Posterior vena cava (tissue), 2 donors: ENCODE measurements at regions not wholly inside any gene's neighbourhood (a gene's known extent, or its start where the extent isn't known, plus 50 kb on each side); places are given as distances from the start of the nearest gene placed in this dataset.

Experiments used
- DNase-seq: peaks from one replicate; pipeline ENCODE4 v3.0.0-alpha.2; 2020; ENCODE audit warnings: low spot score
- intact Hi-C, 2 donors: fragments of 100-400 bp; cut with DNase I; formaldehyde crosslinking; loops; one replicate each; pipeline versions ENCODE4 v1.14.1 to v1.14.2; 2022 to 2023
- donor health status: DM: yes; HTN: yes; CAD: no.
- donor health status: DM: yes; HTN: yes; CAD: no.

DNA sequence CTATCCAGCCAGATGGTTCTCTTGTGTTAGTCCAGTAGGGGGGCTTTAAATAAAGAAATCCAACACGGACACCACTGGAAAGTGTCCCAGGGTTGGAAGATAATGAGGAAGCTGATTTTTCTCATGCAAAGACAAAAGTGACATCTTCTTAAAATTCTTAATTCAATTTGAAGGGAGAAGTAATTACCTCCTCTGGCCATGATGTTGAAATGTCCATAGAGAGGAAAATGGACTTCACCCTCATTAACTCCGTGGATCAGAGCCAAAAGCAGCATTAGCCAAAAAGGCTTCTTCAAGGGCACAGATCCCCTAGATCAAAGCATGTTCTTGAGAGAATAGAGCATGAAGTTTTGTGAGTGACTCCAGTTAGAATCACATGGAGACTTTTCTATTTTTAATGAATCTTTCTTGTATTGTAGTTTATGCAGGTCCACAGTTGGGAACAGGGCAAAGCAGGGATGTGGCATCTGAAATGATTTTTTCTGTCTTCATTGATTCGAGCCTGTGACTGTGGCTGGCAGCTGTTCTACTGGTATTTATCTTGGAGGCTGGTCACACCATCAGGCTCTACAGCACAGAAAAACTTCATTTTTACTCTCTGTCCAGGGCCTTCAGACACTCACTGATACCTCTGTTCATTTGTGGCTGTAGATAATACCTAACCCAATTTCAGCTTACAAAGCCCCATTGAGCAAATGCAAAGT is 1002.5 kb downstream of the AACS start:
- intact Hi-C loops: no loop called here
- no peak for DNase-seq

DNA sequence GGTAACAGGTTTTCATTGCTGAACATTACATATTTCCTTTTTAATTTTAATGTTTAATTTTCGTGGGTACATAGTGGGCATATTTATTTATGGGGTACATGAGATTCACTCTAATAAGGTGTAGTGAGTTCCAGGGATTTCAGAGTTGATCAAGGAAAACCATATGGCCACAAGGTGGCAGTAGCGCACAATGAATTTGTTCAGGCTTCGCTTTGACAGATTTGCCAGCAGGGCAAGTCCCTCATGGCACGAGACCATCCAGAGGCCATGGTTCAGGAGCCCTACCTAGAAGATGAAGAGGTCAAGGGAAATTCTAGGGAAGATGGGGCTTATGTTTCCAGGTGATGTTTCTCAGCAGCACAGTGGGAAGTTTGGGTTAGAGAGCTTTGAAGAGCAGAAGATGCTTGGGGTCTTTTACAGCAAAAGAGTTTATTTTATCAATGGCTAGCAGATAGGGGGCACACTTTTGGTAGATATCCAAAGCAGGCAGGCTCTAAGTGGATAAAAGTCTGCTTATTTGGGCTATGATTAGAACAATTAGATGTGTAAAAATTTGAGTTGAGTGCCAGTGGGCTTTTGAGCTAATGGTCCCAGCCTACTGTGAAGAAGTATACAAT is 1004.4 kb downstream of the AACS start:
- no peak for DNase-seq
- intact Hi-C loops: loop anchor here in 1 of 2 donors (10.0 kb wide), 1 partner anchor 775 kb away; no protein-coding TSS in a partner anchor

DNA sequence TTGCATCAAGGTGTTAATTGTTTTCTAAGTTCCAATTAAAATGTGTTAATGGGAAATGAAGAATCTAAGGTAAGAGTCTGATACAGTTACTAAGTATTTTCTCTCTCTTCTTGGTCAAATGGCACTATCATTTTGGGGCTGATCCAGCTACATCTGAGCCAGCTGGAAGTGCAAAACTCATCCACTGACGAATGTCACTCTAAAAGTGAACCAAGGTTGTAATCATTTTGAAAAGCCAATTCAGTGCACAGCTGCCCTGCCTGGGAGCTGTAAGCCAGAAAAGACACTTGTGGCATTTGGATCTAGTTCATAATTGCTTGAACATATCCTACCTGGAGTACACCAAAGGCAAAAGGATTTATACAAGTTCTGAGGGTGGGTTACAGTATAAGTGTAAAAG is 1011.3 kb downstream of the AACS start:
- DNase-seq: no peak
- intact Hi-C loops: loop anchor here in 1 of 2 donors (10.0 kb wide), 1 partner anchor 768 kb away; no protein-coding TSS in a partner anchor

DNA sequence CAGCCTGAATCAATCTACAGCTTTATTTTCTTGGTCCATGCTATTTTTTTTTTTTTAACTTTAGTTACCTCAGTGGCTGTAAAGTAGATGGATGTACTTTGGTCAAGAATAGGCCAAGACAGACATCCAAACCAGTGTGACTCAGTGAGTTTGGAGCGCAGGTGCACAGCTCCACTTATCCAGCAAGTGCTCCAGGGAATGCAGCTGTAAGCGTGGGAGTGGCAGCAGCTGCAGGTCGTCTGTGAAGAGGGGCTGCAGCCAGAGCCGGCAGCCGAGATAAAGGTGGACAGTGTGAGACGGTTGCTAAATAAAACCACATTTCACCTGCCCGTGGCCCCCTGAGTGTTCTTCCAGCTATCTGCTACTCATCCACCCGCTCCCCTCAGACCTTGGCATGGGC is 1018.7 kb downstream of the AACS start:
- intact Hi-C loops: no loop called here
- no peak for DNase-seq

DNA sequence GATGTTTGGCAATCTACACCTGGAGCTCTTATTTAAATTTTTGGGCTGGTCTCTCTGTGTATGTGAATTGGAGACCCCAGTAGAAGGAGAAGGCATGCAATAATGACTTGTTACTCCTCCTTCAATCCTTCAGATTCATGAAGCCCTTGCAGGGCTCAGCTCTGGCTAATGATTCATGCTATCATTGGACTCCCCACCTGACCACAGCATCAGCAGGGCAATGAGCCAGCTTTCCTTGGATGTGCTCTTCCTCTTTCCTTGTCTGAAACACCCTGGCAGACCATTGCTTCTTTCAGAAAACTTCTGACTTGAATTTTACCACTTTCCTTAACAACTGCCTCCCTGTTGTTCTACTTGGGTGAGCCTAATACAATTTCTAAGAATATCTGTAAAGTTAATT is 1019.2 kb downstream of the AACS start:
- DNase-seq: no peak
- intact Hi-C loops: no loop called here

DNA sequence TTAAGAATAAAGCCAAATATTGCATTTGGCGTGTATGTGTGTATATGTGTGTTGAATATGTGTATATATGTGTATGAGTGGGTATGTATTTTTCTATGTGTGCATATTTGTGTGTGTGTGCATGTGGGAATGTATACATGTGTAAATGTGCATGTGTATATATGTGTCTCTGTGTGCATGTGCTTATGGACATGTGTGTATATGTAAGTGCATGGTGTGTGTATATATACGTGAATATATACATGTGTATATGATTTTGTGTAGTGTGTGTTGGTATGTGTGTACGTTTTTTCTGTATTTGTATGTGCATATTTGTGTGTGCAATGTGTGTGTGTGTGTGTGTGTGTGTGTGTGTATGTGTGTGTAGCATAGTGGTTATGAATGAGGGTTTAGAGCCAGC is 1021.0 kb downstream of the AACS start:
- intact Hi-C loops: no loop called here
- no peak for DNase-seq

DNA sequence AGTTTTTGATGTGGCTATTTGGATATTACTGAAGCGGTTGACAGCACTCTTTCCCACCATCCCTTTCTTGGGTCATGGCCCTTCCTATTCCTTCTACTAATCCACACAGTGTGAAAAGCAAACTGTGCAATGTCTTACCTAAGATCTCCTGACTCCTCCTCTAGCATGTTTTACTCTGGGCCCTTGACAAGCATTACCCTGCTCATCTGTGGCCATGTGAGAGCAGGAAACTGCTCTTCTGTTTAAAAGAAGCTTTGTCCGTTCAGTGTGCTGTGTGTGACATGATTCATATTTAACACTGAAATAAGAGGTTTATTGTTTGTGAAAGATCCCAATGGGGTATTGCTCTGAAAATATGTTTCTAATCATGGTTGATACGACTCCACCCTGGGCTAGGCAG is 1022.5 kb downstream of the AACS start:
- no peak for DNase-seq
- intact Hi-C loops: no loop called here

DNA sequence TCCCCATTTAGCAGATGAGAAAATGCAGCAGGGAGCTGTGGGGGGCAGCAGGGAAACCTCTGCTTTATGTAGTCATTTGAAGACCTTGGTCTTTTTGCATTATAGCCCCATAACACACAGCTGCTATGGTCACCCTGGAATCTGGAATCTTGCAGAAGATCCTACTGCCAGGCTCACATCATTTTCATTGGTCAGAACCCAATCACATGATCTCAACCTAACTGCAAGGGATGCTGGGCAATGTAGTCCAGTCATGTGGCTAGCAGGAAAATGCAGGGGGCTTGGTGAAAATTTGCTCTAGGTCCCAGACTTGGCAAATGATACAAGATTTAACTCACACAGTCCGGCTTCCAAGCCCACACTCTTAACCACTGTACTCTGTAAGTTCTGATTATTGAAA is 1028.7 kb downstream of the AACS start:
- no peak for DNase-seq
- intact Hi-C loops: no loop called here

DNA sequence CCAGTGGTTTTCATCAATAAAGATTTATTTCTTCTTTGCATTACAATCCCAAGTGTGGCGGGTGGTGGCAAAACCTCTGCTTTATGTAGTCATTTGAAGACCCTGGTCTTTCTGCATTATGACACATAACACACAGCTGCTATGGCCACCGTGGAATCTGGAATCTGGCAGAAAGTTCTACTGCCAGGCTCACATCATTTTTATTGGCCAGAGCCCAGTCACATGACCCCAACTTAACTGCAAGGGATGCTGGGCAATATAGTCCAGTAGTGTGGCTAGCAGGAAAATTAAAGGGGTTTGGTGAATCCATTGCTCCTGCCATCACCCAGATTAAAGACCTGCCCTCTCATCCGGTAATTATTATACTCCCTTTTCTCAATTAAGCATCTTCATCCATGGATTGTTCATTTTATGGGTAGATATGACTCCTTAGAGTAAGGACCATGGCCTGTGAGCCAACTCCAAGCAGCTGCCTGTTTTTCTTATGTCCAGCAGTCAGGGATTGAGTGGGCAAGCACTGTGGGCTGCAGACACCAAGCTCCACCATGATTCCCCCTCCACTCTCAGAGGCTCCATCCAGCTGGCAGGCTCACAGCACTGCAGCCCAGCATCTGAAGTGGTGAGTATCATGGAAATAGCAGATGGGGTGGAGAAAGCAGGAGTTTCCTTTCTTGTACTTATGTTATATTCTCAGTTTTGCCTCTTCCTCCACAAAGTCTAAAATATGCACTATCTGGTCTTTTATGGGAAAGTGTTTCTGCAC is 1030.7 kb downstream of the AACS start:
- no peak for DNase-seq
- intact Hi-C loops: no loop called here

DNA sequence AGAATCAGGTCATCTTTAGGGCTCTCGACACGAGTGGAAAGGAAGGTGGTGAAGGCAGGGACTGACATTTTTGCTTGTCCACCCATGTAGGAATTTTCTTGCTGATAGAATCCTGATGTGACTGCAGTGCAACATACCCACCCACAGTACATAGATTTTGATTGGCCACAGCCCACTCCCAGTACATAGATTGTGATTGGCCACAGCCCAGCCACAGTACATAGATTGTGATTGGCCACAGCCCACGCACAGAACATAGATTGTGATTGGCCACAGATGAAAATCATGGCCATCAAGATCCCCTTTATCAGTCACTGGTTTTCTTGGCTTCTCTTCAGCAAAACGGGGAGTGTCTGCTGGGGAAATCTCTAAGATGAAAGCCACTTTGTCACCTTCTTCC is 1041.5 kb downstream of the AACS start:
- intact Hi-C loops: no loop called here
- no peak for DNase-seq

DNA sequence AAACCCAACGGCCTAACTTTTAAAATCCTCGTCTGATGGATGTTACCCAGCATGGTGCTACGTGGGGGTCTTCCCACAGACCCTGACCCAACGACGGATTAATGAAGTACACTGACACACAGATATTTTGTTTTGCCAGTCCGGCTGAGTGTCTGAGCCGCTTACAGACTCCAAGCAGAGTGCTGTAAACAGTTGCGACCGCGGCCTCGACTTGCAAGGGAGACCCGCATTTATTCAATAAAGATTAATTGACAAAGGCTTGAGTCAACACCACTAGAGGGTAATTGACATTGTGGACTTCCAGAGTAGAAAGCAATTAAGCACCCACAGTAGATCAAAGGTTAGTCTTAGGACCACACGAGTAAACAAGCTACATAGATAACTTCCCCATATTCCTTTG is 1042.4 kb downstream of the AACS start:
- DNase-seq: no peak
- intact Hi-C loops: no loop called here

DNA sequence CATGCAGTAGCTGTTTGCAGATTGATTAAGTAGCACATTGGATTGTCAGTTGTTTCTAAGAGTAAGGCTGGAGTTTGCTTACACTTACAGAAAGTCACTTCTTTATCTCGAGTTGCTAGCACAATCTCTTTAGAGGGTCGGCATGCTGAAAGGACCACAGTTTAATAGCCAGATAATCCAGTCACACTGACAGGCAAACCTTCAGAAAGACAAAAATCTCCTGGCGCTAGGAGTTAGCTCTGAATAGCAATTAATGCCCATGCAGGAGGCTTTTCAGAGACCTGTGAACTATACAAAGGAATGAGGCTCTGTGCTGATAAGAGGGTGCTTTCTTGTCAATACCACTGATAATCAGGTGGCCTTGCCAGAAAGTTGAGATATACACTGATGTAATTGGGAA is 1043.0 kb downstream of the AACS start:
- intact Hi-C loops: no loop called here

DNA sequence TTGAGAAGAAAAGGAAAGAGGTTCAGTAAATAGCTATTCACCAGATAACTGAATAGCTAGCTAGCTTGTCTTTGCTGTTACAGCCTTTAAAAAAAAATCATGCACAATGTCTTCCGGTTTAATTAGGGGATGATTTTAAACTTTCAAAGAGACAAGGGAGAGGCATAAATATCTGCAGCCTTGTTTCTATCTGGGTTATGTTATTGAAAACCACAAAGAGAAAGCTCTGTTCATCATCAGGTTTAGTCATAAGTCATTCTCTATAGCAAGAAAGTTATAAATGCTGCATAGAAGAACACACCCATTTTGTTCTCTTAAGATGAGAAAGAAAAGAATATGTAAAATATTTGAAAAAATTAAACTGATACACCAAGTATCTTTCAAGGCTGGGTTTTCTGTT is 1046.9 kb downstream of the AACS start:
- DNase-seq: no peak
- intact Hi-C loops: no loop called here

More for the DNA sequence above, 1043.0 kb downstream of the AACS start:
- DNase-seq: no peak

DNA sequence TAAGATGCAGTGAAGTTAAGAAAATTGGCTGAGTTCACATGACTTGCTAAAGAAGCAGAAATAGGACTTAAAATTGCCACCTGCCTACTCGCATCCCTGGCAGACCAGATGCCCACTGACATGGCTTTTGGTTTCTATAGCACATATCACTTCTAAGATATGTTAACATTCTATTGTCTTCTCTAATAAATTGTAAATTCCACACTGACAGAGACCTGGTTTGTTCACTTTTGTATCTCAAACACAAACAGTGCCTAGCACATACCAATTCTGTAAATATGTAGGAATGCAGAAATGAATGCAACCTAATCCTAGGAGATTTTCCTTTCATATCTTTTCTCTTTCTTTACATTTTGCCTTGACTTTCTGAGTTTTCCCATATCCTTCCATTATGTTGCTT is 1047.6 kb downstream of the AACS start:
- DNase-seq: no peak
- intact Hi-C loops: no loop called here

DNA sequence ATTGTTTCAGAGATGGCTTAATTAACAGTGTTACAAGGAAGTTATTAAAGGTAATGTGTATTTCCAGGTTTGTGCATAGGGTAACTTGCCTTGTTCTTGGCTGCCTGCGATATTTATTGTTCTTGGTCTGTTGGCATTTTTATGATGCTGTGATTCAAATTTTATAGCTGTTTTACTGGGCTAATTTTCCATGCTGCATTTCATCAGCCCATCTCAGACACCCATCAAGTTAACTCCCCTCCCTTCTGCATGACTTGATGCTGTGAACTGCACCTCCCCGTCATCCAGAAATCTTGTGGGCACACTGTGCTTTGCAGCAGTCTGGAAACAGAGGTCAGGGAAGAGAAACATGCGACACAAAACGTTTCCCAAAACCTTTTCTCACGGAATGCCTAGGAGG is 1049.2 kb downstream of the AACS start:
- intact Hi-C loops: no loop called here
- no peak for DNase-seq

DNA sequence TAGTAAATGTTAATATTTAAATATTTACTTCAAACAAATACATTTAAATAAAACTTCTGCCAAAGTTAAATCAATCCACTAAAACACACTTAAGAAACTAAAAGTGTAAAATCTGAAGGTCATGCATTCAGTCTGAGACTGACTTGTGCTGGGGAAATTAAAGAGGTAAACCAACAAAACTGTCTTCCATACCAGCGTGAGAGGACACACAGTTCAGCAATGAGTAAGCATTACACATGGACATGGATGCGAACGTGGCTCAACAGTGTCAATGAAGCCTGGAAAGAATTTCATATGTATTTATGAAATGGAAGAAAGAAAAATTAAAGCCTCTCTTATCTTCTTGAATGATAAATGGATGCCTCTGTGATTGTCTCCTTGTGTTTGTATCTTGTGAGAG is 1052.3 kb downstream of the AACS start:
- intact Hi-C loops: no loop called here
- no peak for DNase-seq

DNA sequence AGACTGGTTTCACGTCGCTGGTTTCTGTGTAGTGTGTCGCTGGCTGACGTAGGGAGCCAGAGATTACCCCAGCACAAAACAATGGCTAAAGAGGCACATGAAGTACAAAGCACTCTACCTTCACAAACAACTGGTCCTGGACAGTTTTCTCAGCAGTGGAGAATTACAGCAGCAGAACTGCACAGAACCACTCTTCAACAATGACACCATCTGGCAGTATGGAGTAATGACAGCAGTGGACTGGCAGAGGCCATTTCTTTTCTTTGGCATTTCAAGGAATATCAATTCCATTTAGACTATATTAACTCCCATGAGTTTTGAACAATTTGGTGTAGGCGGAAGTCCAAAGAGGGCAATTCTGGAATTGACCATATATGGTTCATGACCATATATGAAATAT is 1074.1 kb downstream of the AACS start:
- no peak for DNase-seq
- intact Hi-C loops: no loop called here

DNA sequence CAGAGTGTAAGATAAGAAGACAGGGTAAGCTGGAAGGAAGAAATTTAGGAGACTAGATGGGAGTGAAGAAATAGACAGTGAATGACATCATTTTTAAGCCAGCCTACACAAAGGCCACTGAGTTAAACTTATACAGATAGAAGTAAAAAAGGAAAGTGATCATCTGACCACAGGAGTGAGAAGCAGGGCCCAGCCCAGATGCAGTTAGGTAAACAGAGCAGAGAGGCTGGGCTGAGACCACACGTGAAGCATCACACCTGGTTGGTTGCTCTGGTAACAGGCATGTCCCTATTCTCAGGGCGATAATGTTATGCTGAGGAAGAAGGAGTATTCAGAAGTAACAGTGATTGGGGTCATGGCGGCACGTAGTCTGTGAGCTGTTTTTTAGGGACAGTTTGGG is 1079.4 kb downstream of the AACS start:
- intact Hi-C loops: no loop called here
- no peak for DNase-seq

DNA sequence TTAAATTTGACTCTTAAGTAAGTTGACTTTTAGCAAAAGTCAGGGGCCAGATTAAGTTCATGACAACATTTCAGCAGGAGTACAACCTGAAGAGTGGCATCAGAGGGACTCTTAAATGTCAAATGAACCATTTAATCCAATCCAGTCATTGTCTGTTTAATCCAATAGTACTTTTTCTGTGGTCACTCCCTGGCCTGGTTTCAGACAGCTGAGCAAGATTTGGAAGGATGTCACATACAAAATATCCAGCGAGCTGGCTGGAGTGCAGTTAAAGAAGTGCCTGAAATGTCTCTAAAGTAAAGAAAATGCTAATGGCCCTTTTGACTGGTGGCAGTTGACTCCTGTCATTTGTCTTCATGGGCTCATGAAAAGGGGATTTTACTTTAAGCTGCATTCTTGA is 1082.1 kb downstream of the AACS start:
- no peak for DNase-seq
- intact Hi-C loops: no loop called here

DNA sequence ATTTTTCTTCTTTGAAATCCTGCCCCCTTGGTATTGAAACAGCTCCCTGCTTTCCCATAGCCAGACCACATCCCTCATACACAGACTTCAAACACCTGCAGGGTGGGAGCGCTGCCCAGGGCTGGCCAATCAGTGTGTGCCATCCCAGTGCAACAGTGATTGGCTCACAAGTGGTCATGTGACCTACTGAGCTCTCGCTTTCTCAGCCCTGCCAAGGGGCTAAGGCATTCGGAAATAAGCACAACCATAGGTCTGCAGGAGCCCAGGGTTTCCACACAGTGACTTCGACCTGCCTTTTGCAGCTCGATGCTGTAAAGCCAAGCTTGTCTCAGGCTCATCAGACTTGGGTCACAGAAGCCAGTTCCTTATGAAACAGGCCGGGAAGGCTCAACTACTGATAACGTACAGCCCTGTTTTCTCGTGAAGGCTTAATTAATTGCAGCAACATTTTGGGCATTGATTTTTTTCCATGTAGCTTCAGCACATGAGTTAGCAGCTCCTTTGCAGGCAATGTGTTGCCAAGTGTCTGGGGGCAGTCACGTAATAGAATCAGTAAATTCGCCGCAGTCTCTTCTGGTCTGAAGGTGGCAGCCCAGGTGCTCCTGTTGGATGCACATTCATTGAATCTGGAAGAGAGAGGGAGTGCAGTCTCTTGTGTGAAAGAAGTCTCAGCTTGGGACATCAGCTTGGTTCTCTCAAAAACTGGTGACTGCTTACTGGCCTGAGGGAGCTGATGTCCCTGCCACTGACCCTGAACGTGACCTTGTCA is 1091.8 kb downstream of the AACS start:
- no peak for DNase-seq
- intact Hi-C loops: no loop called here
